ENCODE measurements at regions not wholly inside any gene's neighbourhood (a gene's known extent, or its start where the extent isn't known, plus 50 kb on each side); places are given as distances from the start of the nearest gene placed in this dataset.

DNA sequence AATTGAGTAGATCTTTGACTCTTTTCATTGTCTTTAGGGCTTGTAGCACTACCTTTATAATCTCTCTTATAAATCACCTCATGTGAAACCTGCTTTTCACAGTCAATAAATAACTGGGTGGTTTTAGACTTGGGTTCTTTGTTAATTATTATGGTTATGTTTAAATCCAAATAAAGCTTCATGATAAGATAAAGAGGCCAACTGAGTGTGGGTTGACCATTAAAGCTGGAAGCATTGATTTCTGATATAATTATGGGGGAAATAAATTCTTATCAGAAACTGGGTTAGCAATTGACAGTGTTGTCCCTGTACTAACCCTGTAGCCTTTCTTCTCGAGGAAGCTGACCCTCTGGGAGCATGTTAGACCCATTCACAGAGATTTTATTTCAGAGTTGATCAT is 384.7 kb upstream of the LCORL start:
- TF ChIP-seq, protein P1, sequence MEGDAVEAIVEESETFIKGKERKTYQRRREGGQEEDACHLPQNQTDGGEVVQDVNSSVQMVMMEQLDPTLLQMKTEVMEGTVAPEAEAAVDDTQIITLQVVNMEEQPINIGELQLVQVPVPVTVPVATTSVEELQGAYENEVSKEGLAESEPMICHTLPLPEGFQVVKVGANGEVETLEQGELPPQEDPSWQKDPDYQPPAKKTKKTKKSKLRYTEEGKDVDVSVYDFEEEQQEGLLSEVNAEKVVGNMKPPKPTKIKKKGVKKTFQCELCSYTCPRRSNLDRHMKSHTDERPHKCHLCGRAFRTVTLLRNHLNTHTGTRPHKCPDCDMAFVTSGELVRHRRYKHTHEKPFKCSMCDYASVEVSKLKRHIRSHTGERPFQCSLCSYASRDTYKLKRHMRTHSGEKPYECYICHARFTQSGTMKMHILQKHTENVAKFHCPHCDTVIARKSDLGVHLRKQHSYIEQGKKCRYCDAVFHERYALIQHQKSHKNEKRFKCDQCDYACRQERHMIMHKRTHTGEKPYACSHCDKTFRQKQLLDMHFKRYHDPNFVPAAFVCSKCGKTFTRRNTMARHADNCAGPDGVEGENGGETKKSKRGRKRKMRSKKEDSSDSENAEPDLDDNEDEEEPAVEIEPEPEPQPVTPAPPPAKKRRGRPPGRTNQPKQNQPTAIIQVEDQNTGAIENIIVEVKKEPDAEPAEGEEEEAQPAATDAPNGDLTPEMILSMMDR (IDR thresholded peaks at IDR 0.05), result no peak
- no peak for TF ChIP-seq EP300 (IDR thresholded peaks at IDR 0.05; ENCODE audit: low read depth)

All from transverse colon (tissue), 3 donors.